ENCODE measurements at regions not wholly inside any gene's neighbourhood (a gene's known extent, or its start where the extent isn't known, plus 50 kb on each side); places are given as distances from the start of the nearest gene placed in this dataset.
"Not testable (repeated sequence)": the region's sequence is repeated elsewhere in the genome, so short reads cannot be mapped to it uniquely, and the experiment has no call there.

DNA sequence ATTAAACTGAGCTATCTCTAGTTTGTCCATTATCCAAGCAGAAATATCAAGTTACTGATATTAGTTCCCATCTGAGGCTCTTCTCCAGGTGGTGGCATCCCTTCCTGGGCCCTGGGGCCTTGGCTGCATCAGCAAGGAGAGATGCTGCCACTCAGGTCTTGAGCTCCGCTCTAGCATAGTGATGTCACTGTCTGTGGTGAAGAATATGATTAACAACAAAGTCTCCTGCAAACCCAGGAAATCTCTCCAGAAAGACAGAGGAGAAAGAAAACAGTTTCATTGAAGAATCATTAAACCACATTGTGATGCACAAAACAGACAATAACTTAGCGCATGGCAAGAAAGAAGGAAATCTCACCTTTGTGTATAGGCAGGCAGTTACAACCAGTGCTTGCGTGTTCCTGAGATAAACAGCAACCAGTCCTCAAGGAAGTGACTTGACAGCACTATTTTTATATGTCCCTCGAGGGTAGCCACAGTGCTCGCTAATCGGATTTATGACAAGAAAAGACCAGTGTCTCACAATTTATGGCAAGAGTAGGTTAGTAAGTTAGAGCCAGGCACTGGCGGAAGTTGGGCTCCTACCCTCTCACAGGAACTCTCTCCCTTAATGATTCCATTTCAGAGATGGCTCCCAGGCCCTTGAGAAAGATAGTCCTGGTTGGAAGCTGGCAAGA is 151.1 kb downstream of the AHSP start:
- DNase-seq (ENCODE audit: low spot score) = no peak

GRCh38 chr16:31689331-31689730 is 161.6 kb downstream of the AHSP start:
- not testable (repeated sequence) for DNase-seq (ENCODE audit: low spot score)

More for the DNA sequence above, 151.1 kb downstream of the AHSP start:
- TF ChIP-seq, protein P1, sequence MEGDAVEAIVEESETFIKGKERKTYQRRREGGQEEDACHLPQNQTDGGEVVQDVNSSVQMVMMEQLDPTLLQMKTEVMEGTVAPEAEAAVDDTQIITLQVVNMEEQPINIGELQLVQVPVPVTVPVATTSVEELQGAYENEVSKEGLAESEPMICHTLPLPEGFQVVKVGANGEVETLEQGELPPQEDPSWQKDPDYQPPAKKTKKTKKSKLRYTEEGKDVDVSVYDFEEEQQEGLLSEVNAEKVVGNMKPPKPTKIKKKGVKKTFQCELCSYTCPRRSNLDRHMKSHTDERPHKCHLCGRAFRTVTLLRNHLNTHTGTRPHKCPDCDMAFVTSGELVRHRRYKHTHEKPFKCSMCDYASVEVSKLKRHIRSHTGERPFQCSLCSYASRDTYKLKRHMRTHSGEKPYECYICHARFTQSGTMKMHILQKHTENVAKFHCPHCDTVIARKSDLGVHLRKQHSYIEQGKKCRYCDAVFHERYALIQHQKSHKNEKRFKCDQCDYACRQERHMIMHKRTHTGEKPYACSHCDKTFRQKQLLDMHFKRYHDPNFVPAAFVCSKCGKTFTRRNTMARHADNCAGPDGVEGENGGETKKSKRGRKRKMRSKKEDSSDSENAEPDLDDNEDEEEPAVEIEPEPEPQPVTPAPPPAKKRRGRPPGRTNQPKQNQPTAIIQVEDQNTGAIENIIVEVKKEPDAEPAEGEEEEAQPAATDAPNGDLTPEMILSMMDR (IDR thresholded peaks at IDR 0.05; ENCODE audit: extremely low read depth, missing control alignments) = no peak

DNA sequence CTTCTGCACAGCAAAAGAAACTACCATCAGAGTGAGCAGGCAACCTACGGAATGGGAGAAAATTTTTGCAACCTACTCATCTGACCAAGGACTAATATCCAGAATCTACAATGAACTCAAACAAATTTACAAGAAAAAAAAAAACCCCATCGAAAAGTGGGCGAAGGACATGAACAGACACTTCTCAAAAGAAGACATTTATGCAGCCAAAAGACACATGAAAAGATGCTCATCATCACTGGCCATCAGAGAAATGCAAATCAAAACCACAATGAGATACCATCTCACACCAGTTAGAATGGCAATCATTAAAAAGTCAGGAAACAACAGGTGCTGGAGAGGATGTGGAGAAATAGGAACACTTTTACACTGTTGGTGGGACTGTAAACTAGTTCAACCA is 164.6 kb downstream of the AHSP start:
- DNase-seq (ENCODE audit: low spot score) = not testable (repeated sequence)

GRCh38 chr16:31693733-31694132 is 166.0 kb downstream of the AHSP start:
- TF ChIP-seq, protein P1 (IDR thresholded peaks at IDR 0.05; ENCODE audit: extremely low read depth, missing control alignments) = no peak

DNA sequence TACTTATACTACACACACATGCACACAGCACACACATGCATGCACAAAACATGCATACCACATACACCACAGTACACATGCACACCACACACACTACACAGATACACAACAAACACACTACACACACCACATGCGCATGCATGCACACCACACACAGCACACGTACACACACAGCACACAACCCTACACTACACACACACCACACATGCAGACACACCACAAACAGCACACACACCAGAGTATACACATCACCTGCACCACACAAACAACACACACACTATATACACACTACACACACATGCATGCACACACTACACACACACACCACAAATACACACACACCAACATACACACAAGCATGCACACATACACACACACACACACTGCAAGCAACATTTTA is 166.8 kb downstream of the AHSP start:
- no peak for DNase-seq (ENCODE audit: low spot score)
- TF ChIP-seq, protein P1 (IDR thresholded peaks at IDR 0.05; ENCODE audit: extremely low read depth, missing control alignments) = no peak

More at GRCh38 chr16:31693733-31694132, 166.0 kb downstream of the AHSP start:
- no peak for DNase-seq (ENCODE audit: low spot score)

GRCh38 chr16:31695667-31696066 is 168.0 kb downstream of the AHSP start:
- TF ChIP-seq, protein P1 (IDR thresholded peaks at IDR 0.05; ENCODE audit: extremely low read depth, missing control alignments) = no peak
- DNase-seq (ENCODE audit: low spot score) = peak; percentile 56

DNA sequence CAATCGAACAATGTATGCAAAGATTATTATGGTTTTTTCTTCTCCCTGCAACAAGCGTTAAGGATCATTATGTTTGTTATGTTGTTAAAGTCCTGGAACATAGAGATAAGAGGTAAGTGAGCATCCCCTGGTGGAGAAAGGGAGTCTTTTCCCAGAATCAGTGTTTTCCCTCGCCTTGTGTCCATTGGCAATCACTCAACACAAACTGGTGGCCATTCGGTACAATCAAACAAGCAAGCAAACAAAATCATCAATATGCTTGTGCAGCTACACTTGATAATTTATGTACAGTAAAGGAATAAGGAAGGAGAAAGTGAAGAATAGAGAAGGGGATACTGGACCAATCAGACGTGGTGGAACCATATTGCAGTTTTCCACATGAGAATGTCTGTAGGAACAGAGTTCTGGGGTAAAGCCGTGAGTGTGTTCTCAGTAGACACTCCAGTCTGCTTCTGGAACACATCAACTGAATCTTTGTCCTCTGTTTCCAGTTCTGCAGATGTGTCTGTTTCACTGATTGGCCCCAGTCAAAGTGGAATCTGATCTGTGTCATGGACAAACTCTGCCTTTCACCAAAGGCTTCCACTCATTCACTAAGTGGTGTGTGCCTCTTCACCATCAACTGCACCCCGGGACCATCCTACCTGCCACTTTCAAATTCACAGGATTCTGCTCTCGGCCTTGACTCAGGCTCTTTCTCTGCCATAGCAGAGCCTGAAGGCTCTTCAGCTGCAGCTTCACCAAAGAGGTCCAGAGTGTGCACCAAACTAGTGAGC is 169.5 kb downstream of the AHSP start:
- DNase-seq (ENCODE audit: low spot score) = no peak
- TF ChIP-seq, protein P1 (IDR thresholded peaks at IDR 0.05; ENCODE audit: extremely low read depth, missing control alignments) = peak; percentile 10

DNA sequence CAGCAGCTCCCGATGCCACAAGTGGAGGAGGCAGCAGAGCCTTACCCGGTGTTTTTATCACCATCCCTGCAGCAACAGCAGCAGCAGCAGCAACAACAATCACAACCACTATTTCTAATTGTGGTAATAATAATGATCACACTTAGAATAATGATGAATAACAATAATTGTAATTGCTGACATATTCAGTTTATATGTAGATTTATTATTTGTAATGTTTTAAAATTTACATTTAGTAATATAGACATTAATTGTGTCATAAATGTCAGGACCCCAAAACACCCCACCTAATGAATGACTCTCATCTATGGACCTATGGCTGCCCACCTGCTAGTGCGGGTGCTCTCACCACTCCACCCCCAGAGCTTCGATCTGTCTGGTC is 170.0 kb downstream of the AHSP start:
- TF ChIP-seq, protein P1 (IDR thresholded peaks at IDR 0.05; ENCODE audit: extremely low read depth, missing control alignments) = no peak
- no peak for DNase-seq (ENCODE audit: low spot score)

Measured in GM20000 (cell line).